A549 (cell line): ENCODE measurements at regions not wholly inside any gene's neighbourhood (a gene's known extent, or its start where the extent isn't known, plus 50 kb on each side); places are given as distances from the start of the nearest gene placed in this dataset.

Experiments
- EP300 ChIP-seq, 2 experiments: fragments of >200 bp; sonication (Bioruptor Twin); formaldehyde crosslinking; IDR thresholded peaks; 2 replicates in 1 of 2; 3 replicates in 1 of 2; pipeline ENCODE4 v1.6.1; 2016 to 2017
- JUN ChIP-seq, 2 experiments: fragments of >200 bp; sonication (Bioruptor Twin); formaldehyde crosslinking; IDR thresholded peaks; 2 replicates in 1 of 2; 3 replicates in 1 of 2; pipeline ENCODE4 v1.6.1; 2016 to 2017
- JUNB ChIP-seq: fragments of >200 bp; sonication (Bioruptor Twin); formaldehyde crosslinking; IDR thresholded peaks from 2 replicates; pipeline ENCODE4 v1.6.1; 2016
- MAZ ChIP-seq: fragments of 150-350 bp; IDR thresholded peaks from 2 replicates; pipeline ENCODE4 v1.6.1; 2014; ENCODE audit warnings: antibody characterized with exemption, low read depth, low read length, borderline replicate concordance
- NR3C1 ChIP-seq: fragments of >200 bp; sonication (Bioruptor Twin); formaldehyde crosslinking; IDR thresholded peaks from 3 replicates; pipeline ENCODE4 v1.6.1; 2017
- POLR2A ChIP-seq: IDR thresholded peaks from 2 replicates; pipeline ENCODE4 v1.6.1; 2012; ENCODE audit warnings: mild to moderate bottlenecking, low read length
- POLR2AphosphoS2 ChIP-seq: conservative IDR thresholded peaks from 2 replicates; pipeline ENCODE4 v1.6.1; 2012; ENCODE audit warnings: low read length, improper control_type of control experiment, inconsistent platforms
- RARB ChIP-seq: fragments of 250-450 bp; sonication (Bioruptor Pico); IDR thresholded peaks from 2 replicates; pipeline ENCODE4 v1.8.0; 2021; ENCODE audit warnings: mild to moderate bottlenecking, moderate library complexity
- RCOR1 ChIP-seq: fragments of 150-350 bp; IDR thresholded peaks from 2 replicates; pipeline ENCODE4 v1.6.1; 2014; ENCODE audit warnings: antibody characterized with exemption, low read length, low read depth
- TF ChIP-seq, protein P1 (sequence below): fragments of >200 bp; sonication (Bioruptor Twin); formaldehyde crosslinking; IDR thresholded peaks from 3 replicates; pipeline ENCODE4 v1.5.1; 2016
- TF ChIP-seq, protein P2 (sequence below): fragments of 200-600 bp; sonication (generic); IDR thresholded peaks from 2 replicates; pipeline ENCODE4 v1.6.1; 2016; ENCODE audit warnings: antibody characterized with exemption, mild to moderate bottlenecking, moderate library complexity
- TF ChIP-seq, protein P3 (sequence below): fragments of 450-650 bp; IDR thresholded peaks from 2 replicates; pipeline ENCODE4 v1.6.1; 2014; ENCODE audit warnings: antibody characterized with exemption
- TF ChIP-seq, protein P4 (sequence below): IDR thresholded peaks from 2 replicates; pipeline ENCODE4 v1.6.1; 2012

DNA sequence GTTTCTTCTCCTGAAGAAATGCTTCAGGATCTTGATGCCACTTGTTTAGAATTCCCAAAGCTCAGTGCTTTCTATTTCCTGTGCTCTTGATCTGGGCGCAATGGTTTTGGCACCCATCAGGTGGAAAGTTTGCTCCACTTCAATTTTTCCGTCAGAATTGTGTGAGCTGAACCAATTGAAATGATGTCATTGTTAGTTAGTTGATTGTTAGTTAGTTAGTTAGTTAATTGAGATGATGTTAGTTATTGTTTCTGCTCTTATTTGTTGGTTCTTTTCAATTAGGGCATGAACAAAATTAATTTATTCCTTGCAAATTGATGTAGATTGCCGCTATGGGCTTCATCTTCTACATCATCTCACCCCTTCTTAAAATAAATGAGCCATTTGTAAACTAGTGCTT, 252.6 kb downstream of the BAMBI start:
- TF ChIP-seq MAZ (no peak), POLR2AphosphoS2 (no peak), JUN (IDR thresholded peaks at IDR 0.05) (no peak), JUNB (no peak), RCOR1 (no peak), RARB (CRISPR knock-in tag) (no peak), POLR2A (no peak), NR3C1 (no peak), EP300 (IDR thresholded peaks at IDR 0.05) (no peak)
- TF ChIP-seq, protein P1, sequence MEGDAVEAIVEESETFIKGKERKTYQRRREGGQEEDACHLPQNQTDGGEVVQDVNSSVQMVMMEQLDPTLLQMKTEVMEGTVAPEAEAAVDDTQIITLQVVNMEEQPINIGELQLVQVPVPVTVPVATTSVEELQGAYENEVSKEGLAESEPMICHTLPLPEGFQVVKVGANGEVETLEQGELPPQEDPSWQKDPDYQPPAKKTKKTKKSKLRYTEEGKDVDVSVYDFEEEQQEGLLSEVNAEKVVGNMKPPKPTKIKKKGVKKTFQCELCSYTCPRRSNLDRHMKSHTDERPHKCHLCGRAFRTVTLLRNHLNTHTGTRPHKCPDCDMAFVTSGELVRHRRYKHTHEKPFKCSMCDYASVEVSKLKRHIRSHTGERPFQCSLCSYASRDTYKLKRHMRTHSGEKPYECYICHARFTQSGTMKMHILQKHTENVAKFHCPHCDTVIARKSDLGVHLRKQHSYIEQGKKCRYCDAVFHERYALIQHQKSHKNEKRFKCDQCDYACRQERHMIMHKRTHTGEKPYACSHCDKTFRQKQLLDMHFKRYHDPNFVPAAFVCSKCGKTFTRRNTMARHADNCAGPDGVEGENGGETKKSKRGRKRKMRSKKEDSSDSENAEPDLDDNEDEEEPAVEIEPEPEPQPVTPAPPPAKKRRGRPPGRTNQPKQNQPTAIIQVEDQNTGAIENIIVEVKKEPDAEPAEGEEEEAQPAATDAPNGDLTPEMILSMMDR, result no peak
- TF ChIP-seq, protein P2, sequence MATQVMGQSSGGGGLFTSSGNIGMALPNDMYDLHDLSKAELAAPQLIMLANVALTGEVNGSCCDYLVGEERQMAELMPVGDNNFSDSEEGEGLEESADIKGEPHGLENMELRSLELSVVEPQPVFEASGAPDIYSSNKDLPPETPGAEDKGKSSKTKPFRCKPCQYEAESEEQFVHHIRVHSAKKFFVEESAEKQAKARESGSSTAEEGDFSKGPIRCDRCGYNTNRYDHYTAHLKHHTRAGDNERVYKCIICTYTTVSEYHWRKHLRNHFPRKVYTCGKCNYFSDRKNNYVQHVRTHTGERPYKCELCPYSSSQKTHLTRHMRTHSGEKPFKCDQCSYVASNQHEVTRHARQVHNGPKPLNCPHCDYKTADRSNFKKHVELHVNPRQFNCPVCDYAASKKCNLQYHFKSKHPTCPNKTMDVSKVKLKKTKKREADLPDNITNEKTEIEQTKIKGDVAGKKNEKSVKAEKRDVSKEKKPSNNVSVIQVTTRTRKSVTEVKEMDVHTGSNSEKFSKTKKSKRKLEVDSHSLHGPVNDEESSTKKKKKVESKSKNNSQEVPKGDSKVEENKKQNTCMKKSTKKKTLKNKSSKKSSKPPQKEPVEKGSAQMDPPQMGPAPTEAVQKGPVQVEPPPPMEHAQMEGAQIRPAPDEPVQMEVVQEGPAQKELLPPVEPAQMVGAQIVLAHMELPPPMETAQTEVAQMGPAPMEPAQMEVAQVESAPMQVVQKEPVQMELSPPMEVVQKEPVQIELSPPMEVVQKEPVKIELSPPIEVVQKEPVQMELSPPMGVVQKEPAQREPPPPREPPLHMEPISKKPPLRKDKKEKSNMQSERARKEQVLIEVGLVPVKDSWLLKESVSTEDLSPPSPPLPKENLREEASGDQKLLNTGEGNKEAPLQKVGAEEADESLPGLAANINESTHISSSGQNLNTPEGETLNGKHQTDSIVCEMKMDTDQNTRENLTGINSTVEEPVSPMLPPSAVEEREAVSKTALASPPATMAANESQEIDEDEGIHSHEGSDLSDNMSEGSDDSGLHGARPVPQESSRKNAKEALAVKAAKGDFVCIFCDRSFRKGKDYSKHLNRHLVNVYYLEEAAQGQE, result no peak
- TF ChIP-seq, protein P3, sequence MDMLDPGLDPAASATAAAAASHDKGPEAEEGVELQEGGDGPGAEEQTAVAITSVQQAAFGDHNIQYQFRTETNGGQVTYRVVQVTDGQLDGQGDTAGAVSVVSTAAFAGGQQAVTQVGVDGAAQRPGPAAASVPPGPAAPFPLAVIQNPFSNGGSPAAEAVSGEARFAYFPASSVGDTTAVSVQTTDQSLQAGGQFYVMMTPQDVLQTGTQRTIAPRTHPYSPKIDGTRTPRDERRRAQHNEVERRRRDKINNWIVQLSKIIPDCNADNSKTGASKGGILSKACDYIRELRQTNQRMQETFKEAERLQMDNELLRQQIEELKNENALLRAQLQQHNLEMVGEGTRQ, result no peak
- TF ChIP-seq, protein P4, sequence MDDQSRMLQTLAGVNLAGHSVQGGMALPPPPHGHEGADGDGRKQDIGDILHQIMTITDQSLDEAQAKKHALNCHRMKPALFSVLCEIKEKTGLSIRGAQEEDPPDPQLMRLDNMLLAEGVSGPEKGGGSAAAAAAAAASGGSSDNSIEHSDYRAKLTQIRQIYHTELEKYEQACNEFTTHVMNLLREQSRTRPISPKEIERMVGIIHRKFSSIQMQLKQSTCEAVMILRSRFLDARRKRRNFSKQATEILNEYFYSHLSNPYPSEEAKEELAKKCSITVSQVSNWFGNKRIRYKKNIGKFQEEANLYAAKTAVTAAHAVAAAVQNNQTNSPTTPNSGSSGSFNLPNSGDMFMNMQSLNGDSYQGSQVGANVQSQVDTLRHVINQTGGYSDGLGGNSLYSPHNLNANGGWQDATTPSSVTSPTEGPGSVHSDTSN, result no peak
